ENCODE measurements at regions not wholly inside any gene's neighbourhood (a gene's known extent, or its start where the extent isn't known, plus 50 kb on each side); places are given as distances from the start of the nearest gene placed in this dataset.

DNA sequence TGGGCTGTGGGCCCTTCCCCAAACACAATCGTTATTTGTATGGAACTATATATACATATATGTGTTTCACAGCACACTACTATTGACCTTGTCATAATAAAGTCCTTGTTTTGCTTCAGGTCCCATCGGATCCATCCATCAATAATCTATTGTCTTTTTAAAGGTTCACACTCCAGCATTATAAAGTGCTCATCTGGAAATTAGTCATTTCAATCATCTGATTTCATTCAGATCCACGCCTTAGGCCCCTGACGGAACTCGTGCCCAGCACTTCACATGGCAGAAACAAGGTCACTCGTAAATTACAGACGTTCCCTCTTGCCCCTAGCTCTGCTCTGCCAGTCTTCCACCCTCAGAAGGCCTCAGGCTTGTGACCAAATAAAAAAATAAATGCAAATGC, 133.1 kb upstream of the PPP2R2D start:
- Mint-ChIP-seq H3K27ac (no peak overlapping the region), H3K4me3 (no peak overlapping the region), H3K9me3 (no peaks in the 10 kb centered on the region), H3K36me3 (ENCODE audit: low read depth) (no peaks in the 10 kb centered on the region), H3K4me1 (ENCODE audit: low read depth) (no peaks in the 10 kb centered on the region), H3K27me3 (peaks cover 11% of the 10 kb centered on the region)
- POLR2A ChIA-PET = no interaction called here
- CTCF ChIA-PET = no interaction called here
- TF ChIP-seq, protein P1, sequence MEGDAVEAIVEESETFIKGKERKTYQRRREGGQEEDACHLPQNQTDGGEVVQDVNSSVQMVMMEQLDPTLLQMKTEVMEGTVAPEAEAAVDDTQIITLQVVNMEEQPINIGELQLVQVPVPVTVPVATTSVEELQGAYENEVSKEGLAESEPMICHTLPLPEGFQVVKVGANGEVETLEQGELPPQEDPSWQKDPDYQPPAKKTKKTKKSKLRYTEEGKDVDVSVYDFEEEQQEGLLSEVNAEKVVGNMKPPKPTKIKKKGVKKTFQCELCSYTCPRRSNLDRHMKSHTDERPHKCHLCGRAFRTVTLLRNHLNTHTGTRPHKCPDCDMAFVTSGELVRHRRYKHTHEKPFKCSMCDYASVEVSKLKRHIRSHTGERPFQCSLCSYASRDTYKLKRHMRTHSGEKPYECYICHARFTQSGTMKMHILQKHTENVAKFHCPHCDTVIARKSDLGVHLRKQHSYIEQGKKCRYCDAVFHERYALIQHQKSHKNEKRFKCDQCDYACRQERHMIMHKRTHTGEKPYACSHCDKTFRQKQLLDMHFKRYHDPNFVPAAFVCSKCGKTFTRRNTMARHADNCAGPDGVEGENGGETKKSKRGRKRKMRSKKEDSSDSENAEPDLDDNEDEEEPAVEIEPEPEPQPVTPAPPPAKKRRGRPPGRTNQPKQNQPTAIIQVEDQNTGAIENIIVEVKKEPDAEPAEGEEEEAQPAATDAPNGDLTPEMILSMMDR (IDR thresholded peaks at IDR 0.05) = no peak
- Histone ChIP-seq H3K27ac (ENCODE audit: low read depth in 1 of 2, low read length in 2 of 2) (no peak overlapping the region), H3K27me3 (ENCODE audit: control insufficient read depth in 1 of 2, insufficient read depth in 2 of 2, low read length in 2 of 2) (no peaks in the 10 kb centered on the region), H3K4me1 (ENCODE audit: insufficient read depth, low read length) (no peaks in the 10 kb centered on the region), H3K4me3 (ENCODE audit: low read length) (no peak overlapping the region), H3K36me3 (ENCODE audit: insufficient read depth, low read length) (no peaks in the 10 kb centered on the region), H3K9me3 (ENCODE audit: control insufficient read depth in 1 of 2, insufficient read depth in 1 of 2, low read length in 2 of 2) (peaks cover 0 to 21% of the 10 kb centered on the region in 2 experiments)
- no peak for DNase-seq
- intact Hi-C loops (cut with DNase I, micrococcal nuclease) = no loop called here
- ATAC-seq (ENCODE audit: poor library complexity) = no peak

DNA sequence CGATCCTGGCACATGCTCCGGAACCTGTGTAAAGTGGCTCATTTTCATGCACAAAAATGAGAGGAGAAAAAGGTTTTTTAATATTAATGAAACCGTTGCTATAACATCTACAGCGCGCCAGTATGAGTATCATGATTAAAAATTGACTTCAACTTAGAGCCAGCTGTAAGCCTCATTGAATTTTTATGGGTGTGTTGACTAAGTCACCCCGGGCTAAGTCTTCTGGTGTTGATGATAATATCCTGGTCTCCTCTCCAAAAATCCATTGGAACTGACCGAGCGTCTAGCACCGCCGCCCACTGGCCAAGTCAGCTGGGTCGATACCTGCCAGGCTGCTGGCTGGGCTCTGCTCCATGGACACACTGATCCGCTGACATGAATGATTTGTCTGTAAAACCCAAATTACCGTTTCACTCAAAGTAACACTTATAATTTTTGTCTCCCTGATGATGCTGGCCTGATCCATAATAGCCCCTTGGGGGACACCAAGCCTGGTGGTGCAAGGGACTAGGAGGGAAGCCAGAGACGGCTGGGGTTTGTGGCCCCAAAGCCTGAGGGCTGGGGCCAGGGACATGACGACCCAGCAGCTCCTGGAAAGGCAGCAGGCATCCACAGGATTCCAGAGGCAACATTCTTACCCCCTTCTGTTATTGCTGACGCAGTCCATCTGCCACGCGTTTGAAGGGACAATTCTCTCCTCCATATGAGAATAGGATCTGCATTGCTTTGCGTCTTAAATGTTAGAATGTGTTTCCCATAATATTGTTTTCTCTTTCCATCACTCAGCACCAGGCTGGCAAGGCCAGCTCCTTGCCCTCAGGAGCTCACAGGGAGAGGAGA, 131.0 kb upstream of the PPP2R2D start:
- ATAC-seq (ENCODE audit: poor library complexity) (no peak), DNase-seq (no peak)
- peaks cover 4% of the 10 kb centered on the region for H3K27me3 Mint-ChIP-seq
- intact Hi-C loops (cut with DNase I, micrococcal nuclease) = no loop called here
- ChIA-PET CTCF (no interaction called here), POLR2A (no interaction called here)
- Histone ChIP-seq H3K36me3 (ENCODE audit: insufficient read depth, low read length) (no peaks in the 10 kb centered on the region), H3K27me3 (ENCODE audit: control insufficient read depth in 1 of 2, insufficient read depth in 2 of 2, low read length in 2 of 2) (no peaks in the 10 kb centered on the region), H3K9me3 (ENCODE audit: control insufficient read depth in 1 of 2, insufficient read depth in 1 of 2, low read length in 2 of 2) (peaks cover 0 to 35% of the 10 kb centered on the region in 2 experiments), H3K27ac (ENCODE audit: low read depth in 1 of 2, low read length in 2 of 2) (no peak overlapping the region), H3K4me1 (ENCODE audit: insufficient read depth, low read length) (no peaks in the 10 kb centered on the region), H3K4me3 (ENCODE audit: low read length) (no peak overlapping the region)
- no peak overlapping the region for H3K27ac Mint-ChIP-seq
- no peaks in the 10 kb centered on the region for H3K9me3 Mint-ChIP-seq
- no peak overlapping the region for H3K4me3 Mint-ChIP-seq
- H3K36me3 Mint-ChIP-seq (ENCODE audit: low read depth) = no peaks in the 10 kb centered on the region
- no peaks in the 10 kb centered on the region for H3K4me1 Mint-ChIP-seq (ENCODE audit: low read depth)
- TF ChIP-seq, protein P1 (IDR thresholded peaks at IDR 0.05) = no peak

DNA sequence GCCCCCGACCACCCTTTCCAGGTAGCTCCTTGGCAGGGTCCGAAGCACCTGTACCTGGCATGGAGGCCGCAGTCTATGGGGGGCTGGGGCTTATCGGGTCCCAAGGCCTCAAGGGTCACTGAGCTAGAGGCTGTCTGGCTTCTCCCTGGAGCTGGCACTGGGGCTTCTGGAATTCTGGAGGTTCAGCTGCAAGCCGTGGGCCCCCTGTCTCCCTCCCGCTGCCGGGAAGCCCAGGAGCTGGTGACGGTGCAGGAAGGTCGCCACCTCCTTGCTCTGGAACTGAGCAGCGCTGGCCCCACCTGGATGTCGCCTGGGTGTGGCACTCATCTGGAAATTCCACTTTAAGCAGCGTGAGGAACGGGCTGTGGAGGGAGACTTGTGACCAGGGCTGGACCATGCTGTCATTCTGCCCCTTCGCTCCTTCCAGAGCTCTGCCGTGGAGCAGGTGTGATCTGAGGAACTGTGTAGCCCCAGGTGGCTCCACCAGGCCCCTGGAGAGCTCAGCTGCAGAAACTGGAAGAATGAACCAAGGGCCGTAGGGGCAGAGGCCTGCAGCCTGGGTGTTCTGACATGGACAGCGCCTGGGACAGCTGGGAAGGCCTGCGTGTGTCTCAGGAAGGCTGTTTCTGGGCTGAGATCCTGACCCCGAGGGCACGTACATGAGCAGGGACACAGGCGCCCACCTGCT, 129.7 kb upstream of the PPP2R2D start:
- ATAC-seq (ENCODE audit: poor library complexity) (no peak), DNase-seq (no peak)
- Histone ChIP-seq H3K36me3 (ENCODE audit: insufficient read depth, low read length) (no peaks in the 10 kb centered on the region), H3K4me1 (ENCODE audit: insufficient read depth, low read length) (no peaks in the 10 kb centered on the region), H3K9me3 (ENCODE audit: control insufficient read depth in 1 of 2, insufficient read depth in 1 of 2, low read length in 2 of 2) (peaks cover 4 to 47% of the 10 kb centered on the region in 2 experiments), H3K27ac (ENCODE audit: low read depth in 1 of 2, low read length in 2 of 2) (no peak overlapping the region), H3K27me3 (ENCODE audit: control insufficient read depth in 1 of 2, insufficient read depth in 2 of 2, low read length in 2 of 2) (no peaks in the 10 kb centered on the region), H3K4me3 (ENCODE audit: low read length) (no peak overlapping the region)
- CTCF ChIA-PET = no interaction called here
- Mint-ChIP-seq H3K27ac (no peak overlapping the region), H3K4me3 (no peak overlapping the region), H3K9me3 (no peaks in the 10 kb centered on the region), H3K27me3 (peaks cover 4% of the 10 kb centered on the region), H3K4me1 (ENCODE audit: low read depth) (no peaks in the 10 kb centered on the region), H3K36me3 (ENCODE audit: low read depth) (no peaks in the 10 kb centered on the region)
- TF ChIP-seq, protein P1 (IDR thresholded peaks at IDR 0.05) = no peak
- intact Hi-C loops (cut with DNase I, micrococcal nuclease) = no loop called here
- POLR2A ChIA-PET = no interaction called here
